GM19467 (cell line): ENCODE measurements at regions not wholly inside any gene's neighbourhood (a gene's known extent, or its start where the extent isn't known, plus 50 kb on each side); places are given as distances from the start of the nearest gene placed in this dataset.
"Not testable (repeated sequence)": the region's sequence is repeated elsewhere in the genome, so short reads cannot be mapped to it uniquely, and the experiment has no call there.

Experiments
- ATAC-seq: cut with Tn5 transposase; IDR thresholded peaks from one replicate; pipeline ENCODE4 v1.9.1; 2021; ENCODE audit warnings: mild to moderate bottlenecking, moderate library complexity; ENCODE audit not compliant: unreplicated experiment

DNA sequence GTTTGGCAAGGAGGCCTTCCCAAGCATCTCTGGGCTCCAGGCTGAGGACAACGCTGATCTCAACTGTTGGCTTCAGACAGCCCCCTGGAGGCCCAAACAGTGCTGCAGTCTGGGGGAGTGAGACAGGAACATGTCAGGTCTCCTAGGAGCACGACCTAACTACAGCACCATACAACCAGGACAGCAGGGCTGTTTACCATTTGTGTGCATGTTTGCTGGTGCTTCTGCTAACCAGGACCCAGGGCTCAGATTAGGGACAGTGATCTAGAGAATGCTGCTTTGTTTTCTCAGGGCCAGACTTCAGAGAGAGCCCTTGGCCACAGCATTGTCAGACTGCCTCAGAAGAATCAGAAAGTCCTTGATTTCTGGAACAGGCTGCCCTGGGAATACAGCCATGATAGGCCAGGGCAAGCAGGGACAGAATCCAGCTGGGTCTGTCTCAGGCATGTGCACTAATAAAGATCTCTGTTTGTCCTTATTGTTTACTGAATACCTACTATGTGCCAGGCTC lies 126.5 kb downstream of the VPREB1 start:
- ATAC-seq, result no peak

DNA sequence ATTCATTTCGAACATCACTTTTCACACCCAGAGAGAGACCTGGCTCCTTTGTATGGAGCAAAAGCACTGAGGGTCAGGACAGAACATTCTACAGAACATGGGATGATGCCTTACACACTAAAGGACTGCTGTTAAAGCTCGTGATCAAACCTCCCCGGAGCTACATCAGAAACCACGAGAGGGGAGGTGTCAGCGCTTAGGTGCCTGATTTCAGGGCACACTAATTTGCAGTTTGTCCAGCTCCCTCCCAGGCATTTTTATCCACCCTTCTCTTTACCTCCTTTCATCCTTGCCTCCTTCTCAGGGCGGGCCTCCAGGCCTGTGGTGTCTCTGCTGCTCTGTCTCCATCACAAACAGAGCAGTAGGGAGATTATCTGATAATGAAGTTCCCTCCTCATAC lies 127.5 kb downstream of the VPREB1 start:
- ATAC-seq, result no peak

DNA sequence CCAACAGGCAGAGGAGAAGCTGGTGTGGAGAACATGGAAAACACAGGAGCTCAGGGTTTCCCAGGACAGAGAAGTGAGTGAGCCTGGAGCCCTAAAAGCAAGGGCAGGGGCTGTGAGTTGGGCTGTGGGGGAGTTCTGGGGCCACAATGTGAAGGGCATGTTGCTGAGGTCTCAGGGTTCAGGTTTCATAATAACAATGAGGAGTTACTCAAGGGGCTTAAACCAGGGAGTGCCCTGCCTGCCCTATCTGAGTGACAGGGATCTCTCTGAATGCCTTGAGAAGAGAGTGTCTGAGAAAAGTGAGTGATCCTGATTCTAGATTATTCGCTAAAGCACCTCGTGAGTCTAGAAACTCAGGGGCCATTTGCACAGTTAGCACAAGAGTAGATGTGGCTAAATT lies 129.6 kb downstream of the VPREB1 start:
- ATAC-seq, result no peak

DNA sequence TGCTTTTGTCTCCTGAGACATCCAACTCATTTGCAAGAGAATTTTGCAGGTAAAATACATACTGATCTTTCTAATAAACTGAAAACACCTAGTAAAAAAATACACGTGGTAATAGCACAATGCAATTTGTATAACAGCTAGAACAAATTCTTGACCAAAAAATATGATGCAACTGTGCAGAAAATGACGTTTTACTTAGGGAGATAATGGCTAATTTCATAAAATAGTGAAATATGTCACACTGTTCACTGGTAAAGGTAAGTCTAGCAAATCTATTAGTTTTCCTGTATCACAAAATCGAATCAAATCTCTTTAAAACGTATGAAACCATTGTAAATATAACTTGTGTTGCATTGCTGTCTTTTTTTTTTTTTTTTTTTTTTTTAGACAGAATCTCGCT lies 130.0 kb downstream of the VPREB1 start:
- ATAC-seq, result no peak

DNA sequence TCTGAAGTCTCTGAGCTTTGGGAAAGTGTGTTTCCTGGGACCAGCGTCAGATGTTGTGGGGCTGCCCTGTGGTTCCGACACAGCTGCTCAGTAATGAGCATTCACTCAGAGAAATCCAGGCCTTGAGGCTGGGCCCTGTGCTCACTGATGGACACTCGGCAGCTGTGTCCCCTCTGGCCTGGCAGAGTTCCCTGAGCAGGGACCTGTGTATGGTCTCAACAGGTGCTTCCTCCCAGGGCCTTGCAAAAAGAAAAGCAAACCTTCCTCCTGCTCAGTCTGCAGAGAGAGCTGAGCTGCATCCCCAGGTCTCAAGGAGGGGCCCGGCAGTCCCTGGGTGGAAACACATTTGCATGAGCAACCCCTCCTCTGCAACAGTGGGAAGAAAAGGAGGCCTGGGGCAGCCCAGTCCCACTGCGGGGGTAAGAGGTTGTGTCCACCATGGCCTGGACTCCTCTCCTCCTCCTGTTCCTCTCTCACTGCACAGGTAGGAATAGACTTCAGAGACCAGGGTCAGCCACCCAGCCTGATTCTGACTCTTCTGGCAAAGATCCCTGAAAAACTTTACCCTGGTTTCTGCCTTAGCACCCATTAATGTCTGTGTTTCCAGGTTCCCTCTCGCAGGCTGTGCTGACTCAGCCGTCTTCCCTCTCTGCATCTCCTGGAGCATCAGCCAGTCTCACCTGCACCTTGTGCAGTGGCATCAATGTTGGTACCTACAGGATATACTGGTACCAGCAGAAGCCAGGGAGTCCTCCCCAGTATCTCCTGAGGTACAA lies 131.2 kb downstream of the VPREB1 start:
- ATAC-seq, result no peak

DNA sequence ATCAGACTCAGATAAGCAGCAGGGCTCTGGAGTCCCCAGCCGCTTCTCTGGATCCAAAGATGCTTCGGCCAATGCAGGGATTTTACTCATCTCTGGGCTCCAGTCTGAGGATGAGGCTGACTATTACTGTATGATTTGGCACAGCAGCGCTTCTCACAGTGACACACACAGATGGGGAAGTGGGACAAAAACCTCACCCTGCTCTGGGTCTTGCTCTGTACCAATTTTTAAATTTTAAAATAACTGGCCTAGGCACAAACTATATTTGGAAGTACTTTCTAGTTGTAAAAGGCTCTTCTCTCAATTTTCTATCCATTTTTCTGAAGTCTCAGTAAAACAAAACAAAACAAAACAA lies 131.7 kb downstream of the VPREB1 start:
- no peak for ATAC-seq

DNA sequence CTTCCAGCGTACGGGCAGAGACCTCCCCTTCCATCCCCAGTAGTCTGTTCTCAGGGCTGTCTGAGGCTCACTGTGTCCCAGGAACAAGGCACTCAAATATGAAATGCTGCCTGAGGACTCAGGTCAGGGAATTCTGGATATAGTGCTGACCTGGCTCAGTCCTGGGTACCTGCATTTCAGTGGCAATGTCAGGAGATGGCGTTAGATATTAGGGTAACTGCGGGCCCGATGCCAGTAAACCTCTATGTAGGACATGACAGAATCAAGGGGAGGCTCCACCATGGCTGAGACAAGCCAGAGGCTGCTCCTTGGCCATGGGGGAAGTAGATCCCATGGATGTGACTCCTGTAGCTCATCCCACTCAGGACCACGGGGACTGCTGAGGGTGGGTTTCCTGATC lies 131.7 kb downstream of the ZNF280B start:
- not testable (repeated sequence) for ATAC-seq

DNA sequence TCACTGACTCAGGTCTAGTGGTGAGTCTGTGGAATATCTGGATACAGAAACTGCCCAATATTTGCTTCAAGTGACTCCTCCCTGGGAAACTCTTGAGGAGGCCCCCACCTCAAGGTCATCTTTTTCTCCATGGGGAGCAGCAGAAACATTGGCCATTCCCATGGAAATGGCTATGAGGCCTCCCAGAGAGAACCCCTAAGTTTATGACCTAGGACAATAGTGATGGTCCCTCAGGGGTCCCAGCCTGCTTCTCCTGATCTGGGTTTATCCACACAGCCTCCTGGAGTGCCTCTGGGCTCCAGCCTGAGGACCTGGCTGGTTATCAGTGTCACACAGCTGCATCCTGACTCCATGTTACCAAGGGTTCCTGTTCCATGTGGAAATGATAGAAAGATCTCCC lies 131.2 kb downstream of the ZNF280B start:
- ATAC-seq, result no peak

DNA sequence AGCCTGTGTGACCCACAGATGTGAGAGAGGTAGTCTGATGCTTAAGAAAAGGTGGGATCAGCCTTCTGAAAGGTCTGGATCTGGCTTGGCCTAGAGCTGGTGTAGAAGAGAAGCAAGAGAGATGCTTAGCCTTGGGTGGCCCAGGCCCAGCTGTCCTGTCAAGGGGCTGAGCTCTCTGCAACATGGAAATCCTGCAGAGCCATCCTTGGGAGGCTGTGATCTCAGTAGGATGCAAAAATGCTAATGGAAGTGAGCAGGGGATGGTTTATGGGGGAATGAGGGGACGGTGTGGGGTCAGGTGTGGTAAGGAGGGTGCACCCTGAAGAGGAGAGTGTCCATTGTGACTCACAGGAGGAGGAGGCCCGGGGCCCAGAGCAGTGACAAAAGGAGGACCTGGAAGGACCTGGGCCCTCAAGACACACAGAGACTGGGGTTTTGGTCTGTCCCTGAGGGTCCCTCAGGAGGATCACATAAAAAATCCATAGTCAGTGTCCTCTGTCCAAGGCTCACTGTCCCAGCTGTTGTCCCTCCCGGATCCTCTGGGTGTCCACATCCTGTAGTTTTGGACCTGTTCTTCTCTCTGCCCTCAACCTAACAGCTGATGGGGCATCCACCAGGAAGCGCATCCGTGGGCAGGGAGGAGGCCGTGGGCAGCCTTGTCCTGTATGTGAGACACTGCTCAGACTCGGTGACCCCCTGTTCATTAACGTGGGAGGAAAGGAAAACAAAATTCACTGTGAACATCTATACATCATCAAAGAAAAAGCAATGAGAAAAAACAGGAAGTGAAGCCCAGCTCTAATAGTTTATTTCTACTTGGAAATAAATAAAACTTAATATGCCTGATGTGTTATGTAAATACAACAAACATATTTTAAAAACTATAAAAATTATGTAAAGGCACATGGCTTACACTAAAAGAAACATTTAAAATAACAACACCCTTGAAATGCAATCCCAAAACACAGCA lies 129.8 kb downstream of the ZNF280B start:
- ATAC-seq, result no peak

DNA sequence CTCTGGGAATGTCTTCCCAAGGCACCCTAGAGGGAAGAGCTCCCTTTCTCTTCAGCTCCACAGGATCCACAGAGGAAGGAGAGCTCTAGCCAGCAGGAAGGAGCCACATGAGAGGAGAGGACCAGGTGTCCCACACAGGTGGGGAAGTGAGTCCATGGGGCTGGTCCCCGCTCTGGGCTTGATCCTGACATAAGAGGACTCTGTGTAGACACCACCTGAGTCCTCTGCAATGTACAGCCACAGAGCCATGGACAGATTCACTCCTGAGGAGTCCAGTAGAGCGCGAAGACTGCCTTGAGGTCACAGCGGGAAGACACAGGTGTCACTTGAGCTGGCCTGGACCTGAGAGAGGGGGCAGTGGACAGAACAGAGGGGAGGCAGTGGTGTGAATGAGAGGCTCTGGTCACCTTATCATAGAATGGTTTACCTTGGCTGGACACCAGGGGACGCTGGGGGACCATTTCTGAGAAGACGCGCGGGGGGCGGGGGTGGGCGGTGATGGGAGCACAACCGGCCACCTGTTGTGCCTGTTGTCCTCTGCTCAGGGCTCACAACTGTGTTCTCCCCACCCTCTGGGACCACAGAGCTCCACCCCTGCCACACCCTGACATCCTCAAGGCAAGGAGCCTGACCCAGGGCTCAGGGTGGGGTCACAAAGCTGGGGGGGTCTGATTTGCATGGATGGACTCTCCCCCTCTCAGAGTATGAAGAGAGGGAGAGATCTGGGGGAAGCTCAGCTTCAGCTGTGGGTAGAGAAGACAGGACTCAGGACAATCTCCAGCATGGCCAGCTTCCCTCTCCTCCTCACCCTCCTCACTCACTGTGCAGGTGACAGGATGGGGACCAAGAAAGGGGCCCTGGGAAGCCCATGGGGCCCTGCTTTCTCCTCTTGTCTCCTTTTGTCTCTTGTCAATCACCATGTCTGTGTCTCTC lies 128.2 kb downstream of the ZNF280B start:
- ATAC-seq, result no peak

DNA sequence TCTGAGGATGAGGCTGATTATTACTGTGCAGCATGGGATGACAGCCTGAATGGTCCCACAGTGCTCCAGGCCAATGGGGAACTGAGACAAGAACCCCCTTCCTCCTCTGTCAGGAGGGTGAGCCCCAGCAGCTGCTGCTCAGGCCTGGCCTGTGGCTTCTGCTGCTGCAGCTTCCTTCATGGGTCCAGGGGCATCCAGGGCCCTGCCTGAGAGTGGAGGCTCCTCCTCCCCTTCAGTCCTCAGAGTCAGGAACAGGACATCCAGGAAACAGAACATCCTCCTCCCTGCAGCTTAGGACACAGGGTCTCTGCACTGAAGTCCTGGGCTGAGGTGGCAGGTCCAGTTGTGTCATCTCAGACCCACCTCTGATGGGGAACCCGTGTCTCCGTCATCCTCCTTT lies 127.2 kb downstream of the ZNF280B start:
- not testable (repeated sequence) for ATAC-seq

DNA sequence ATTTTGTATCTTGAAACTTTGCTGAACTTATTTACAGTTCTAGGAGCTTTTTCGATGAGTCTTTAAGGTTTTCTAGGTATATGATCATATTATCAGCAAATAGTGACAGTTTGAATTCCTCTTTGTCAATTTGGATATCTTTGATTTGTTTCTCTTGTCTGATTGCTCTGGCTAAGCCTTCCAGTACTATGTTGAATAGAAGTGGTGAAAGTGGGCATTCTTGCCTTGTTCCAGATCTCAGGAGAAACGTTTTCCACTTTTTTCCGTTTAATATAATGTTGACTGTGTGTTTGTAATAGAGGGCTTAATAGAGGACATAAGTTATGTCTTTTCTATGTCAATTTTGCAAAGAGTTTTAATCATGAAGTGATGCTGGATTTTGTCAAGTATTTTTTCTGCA lies 124.3 kb downstream of the ZNF280B start:
- no peak for ATAC-seq

DNA sequence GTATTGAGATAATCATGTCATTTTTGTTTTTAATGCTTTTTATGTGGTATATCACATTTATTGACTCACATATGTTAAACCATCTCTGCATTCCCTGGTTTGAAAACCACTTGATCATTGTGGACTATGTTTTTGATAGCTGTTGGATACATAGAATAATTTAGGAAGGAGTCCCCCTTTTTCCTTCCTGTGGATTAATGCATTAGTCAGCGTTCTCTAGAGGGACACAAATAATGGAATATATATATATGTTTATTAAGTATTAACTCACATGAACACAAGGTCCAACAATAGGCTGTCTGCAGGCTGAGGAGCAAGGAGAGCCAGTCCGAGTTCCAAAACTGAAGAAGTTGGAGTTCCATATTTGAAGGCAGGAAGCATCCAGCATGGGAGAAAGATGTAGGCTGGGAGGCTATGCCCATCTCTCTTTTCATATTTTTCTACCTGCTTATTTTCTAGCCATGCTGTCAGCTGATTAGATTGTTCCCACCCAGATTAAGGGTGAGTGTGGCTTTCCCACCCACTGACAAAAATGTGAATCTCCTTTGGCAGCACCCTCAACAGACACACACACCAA lies 123.8 kb downstream of the ZNF280B start:
- no peak for ATAC-seq

DNA sequence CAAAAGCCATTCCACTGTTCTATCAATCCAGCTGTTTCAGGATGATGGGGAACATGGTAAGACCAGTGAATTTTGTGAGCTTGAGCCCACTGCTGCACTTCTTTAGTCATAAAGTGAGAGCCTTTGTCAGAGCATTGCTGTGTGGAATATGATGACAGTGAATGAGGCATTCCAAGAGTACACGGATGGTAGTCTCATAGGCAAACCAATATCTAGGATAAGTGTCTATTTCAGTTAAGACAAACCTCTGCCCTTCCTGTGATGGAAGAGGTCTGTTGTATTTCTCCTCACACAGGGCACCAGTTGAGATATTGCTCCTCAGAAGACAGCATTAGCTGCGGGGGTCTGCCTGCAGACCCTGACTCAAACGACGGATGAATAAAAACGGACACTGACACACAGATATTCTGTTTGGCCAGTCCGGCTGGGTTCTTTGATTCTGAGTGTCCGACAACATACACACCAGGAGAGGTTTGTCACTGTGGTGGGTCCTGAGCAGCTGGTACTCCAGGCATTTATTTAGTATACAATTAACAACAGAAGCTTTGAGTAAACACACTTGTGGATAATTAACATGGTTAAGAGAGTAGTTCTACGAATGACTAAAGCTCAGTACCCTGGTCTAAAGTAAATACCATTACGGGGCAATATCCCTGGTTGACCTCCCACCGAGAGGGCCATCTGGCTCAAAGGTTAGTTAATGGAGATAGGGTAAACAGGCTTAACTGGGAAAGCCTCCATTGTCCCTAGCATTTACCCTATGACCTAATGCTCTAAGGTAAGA lies 121.7 kb downstream of the ZNF280B start:
- ATAC-seq, result no peak

DNA sequence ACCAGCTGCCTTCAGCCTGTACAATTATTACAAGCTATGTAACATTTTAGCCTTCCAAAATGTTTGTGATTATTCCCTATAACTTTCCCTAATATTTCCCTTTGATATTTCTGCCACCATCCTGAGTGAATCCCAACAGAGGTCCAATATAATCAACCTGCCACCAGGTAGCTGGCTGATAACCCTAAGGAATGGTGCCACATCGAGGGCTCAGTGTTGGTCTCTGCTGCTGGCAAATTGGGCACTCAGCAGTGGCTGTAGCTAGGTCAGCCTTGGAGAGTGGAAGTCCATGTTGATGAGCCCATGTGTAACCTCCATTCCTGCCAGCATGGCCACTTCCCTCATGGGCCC lies 121.2 kb downstream of the ZNF280B start:
- ATAC-seq, result no peak

DNA sequence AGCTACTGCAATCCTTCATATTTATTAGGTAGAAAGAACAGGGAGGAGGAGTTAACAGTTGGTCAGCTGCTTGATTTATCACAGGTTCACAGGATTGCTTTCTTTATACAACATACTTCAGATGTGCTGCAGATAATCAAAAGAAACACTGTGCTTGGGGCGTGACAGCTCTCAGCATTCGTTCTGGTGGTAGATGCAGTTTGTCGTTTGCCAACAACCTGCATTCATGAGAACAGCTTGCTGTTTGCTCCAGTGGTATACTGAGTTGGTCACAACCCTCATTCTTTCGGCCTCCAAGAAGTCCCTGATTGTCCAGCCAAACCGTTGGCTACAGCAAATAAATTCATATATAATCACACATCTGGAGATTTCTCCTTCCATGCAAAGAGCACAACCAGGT lies 120.5 kb downstream of the ZNF280B start:
- ATAC-seq, result no peak

DNA sequence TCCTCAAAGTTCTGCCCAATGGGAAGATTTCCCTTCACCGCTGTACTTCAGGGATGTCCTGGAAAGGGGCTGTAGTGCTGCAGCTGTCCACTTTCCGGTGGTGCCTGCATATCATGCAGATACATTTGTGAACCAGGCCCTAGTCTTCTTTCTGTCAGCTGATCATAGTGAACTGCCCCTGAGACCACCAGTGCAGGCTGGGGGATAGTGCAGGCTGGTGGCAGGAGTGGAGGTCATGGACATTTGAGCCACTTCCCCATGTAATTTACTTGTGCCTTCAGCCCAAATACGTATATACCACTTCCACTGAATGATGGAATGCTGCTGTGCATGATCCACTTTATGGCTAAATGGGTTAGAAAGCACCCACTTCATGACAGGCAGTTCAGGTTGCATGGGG lies 120.0 kb downstream of the ZNF280B start:
- ATAC-seq, result no peak

DNA sequence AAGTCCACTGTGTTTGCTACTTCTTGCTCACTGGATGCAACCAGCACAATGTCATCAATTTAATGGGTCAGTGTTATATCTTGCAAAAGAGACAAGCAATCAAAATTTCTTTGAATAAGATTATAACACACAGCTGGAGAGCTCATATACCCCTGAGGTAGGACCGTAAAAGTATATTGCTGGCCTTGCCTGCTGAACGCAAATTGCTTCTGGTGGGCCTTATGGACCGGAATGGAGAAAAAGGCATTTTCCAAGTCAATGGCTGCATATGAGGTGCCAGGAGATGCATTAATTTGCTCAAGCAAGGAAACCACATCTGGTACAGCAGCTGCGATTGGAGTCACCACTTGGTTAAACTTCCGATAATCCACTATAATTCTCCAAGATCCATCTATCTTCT lies 119.1 kb downstream of the ZNF280B start:
- no peak for ATAC-seq

DNA sequence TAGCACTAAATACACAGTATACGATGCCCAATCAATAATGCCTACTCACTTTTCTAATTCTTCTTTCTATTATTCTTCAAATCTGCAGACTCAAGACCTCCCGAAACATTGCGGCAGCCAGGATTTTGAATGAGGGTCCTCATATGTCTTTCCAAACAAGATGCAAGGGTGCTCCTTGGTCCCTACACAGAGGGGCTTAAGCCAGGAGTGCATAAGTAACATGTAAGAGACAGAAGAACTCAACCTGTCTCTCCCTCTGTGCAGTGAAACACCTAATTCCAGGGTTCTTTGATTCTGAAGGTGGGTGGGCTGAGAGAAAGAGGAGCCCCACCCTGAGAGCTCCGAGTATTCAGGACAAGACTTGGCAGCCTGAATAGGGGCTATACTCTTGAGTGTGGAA lies 117.6 kb downstream of the ZNF280B start:
- ATAC-seq, result no peak

DNA sequence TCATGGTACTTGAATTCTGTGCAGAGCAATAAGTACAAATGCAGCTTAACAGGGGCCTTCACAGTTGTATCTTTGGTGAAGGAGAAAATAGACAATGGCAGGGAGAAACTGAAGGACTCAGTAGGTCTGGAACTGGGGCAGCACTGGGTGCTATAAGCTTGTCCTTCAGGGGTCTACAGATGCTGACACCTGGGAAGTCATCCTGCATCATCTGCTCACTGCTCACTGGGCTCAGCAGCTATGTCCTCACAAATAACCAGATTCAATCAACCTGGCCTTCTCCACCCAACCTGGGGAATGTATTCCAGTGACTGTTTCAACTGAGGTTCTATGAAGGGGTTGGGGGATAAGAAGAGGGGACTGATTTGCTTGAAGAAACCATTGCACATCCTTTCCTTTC lies 117.0 kb downstream of the ZNF280B start:
- ATAC-seq, result no peak
